HepG2 (cell line): ENCODE measurements at regions not wholly inside any gene's neighbourhood (a gene's known extent, or its start where the extent isn't known, plus 50 kb on each side); places are given as distances from the start of the nearest gene placed in this dataset.

Experiments
- ATAC-seq: fragments of 200-7000 bp; cut with Tn5 transposase; 3 replicates; pipeline ENCODE4 v1.9.1; 2020; ENCODE audit warnings: mild to moderate bottlenecking, moderate library complexity
- BruUV-seq: library from RNA; stranded (reverse); fragments of 400-500 nt; replicated peaks from 2 replicates; lab custom pipeline; 2021; lab: Mats Ljungman, UMichigan
- CTCF ChIA-PET: fragments of 300-600 bp; formaldehyde crosslinking; extraction: SDS; loops from one replicate; lab custom pipeline; 2021; ENCODE audit warnings: low total read pairs, inconsistent platforms, low intra/inter-chr PET ratio; lab: Yijun Ruan, JAX
- POLR2A ChIA-PET: fragments of 350-600 bp; sonication (Branson Sonifier 250); formaldehyde crosslinking; loops from one replicate; lab custom pipeline; 2020; ENCODE audit warnings: antibody characterized with exemption, inconsistent platforms; lab: Yijun Ruan, JAX
- DNase-seq: peaks from one replicate; pipeline ENCODE4 v3.0.0-alpha.2; 2015; ENCODE audit warnings: low spot score
- FAIRE-seq: peaks from 3 replicates; lab custom pipeline; 2011; peaks lifted over from hg19 to GRCh38; lab: Jason Lieb, UNC
- H2AFZ ChIP-seq: one replicate; pipeline ENCODE4 v1.6.1; 2011; ENCODE audit warnings: low read length, inconsistent platforms
- H3K27ac ChIP-seq: fragments of 300-600 bp; 3 replicates; pipeline ENCODE4 v1.8.0; 2011; ENCODE audit warnings: mixed run types, mild to moderate bottlenecking, mixed read lengths, low read length, inconsistent platforms; ENCODE audit not compliant: insufficient read depth; ENCODE audit errors: extremely low read length
- H3K27me3 ChIP-seq, 2 experiments: fragments of 200-600 bp in 1 of 2; 2 replicates in 1 of 2; 3 replicates in 1 of 2; pipeline versions ENCODE4 v1.6.0 to v1.8.0; 2011; ENCODE audit warnings: low read length in 2 of 2, mild to moderate bottlenecking in 2 of 2, moderate library complexity in 2 of 2, inconsistent platforms in 1 of 2; ENCODE audit not compliant: insufficient read depth in 2 of 2, control insufficient read depth in 1 of 2
- H3K36me3 ChIP-seq, 2 experiments: fragments of 200-600 bp in 1 of 2; replicated peaks in 1 of 2; 2 replicates in 1 of 2; 3 replicates in 1 of 2; pipeline versions ENCODE4 v1.5.1 to v1.8.0; 2011; ENCODE audit warnings: low read length in 2 of 2, inconsistent platforms in 1 of 2; ENCODE audit not compliant: insufficient read depth in 2 of 2, control insufficient read depth in 1 of 2
- H3K4me1 ChIP-seq: 2 replicates; pipeline ENCODE4 v1.5.1; 2012; ENCODE audit warnings: low read length, inconsistent platforms; ENCODE audit not compliant: insufficient read depth
- H3K4me2 ChIP-seq: 2 replicates; pipeline ENCODE4 v1.6.0; 2011; ENCODE audit warnings: low read depth, low read length, inconsistent platforms
- H3K4me3 ChIP-seq, 3 experiments: fragments of 200-600 bp in 1 of 3; sonication (generic), shearing (Covaris generic) in 1 of 3; replicated peaks in 1 of 3; 2 replicates each; pipeline ENCODE4 v1.5.1; 2011 to 2016; ENCODE audit warnings: low read length in 3 of 3, inconsistent platforms in 2 of 3, low read depth in 2 of 3, mild to moderate bottlenecking in 2 of 3, control low read depth in 1 of 3, mixed read lengths in 1 of 3; ENCODE audit not compliant: insufficient read depth in 1 of 3
- H3K79me2 ChIP-seq: one replicate; pipeline ENCODE4 v1.6.1; 2011; ENCODE audit warnings: low read length, inconsistent platforms; ENCODE audit not compliant: insufficient read depth
- H3K9ac ChIP-seq: 2 replicates; pipeline ENCODE4 v1.6.0; 2011; ENCODE audit warnings: mild to moderate bottlenecking, low read depth, low read length, inconsistent platforms; ENCODE audit not compliant: insufficient read depth
- H3K9me3 ChIP-seq: 2 replicates; pipeline ENCODE4 v1.5.1; 2012; ENCODE audit warnings: mild to moderate bottlenecking, low read length
- H4K20me1 ChIP-seq: 2 replicates; pipeline ENCODE4 v1.6.0; 2011; ENCODE audit warnings: inconsistent platforms, mild to moderate bottlenecking, low read length, moderate library complexity; ENCODE audit not compliant: insufficient read depth
- CEBPB ChIP-seq: IDR thresholded peaks from 2 replicates; pipeline ENCODE4 v1.6.1; 2011; ENCODE audit warnings: low read depth, low read length, improper control_type of control experiment, borderline replicate concordance
- FLYWCH1 ChIP-seq: sonication (generic); formaldehyde crosslinking; IDR thresholded peaks from 2 replicates; pipeline ENCODE4 v1.8.1; 2023; ENCODE audit warnings: mild to moderate bottlenecking, missing genetic modification reagents
- MAFF ChIP-seq: IDR thresholded peaks from 2 replicates; pipeline ENCODE4 v1.6.1; 2011; ENCODE audit warnings: low read depth, low read length, improper control_type of control experiment
- MAFK ChIP-seq, 2 experiments: IDR thresholded peaks in 1 of 2; conservative IDR thresholded peaks in 1 of 2; 2 replicates each; pipeline ENCODE4 v1.6.1; 2011; ENCODE audit warnings: improper control_type of control experiment in 2 of 2, low read length in 2 of 2
- REPIN1 ChIP-seq: sonication (generic); formaldehyde crosslinking; IDR thresholded peaks from 2 replicates; pipeline ENCODE4 v1.8.0; 2022; ENCODE audit warnings: missing genetic modification reagents, low read depth, mild to moderate bottlenecking, borderline replicate concordance
- XRCC5 ChIP-seq: fragments of 200-400 bp; formaldehyde crosslinking; optimal IDR thresholded peaks from 2 replicates; pipeline ENCODE3; 2017; ENCODE audit warnings: mild to moderate bottlenecking, low read length
- WGBS: methylation state at CpG from one replicate; pipeline ENCODE4 v1.1.6; 2017; ENCODE audit warnings: low lambda C conversion rate; 5-methylcytosine and 5-hydroxymethylcytosine counted together
- in situ Hi-C: cut with HindIII; loops from 2 replicates; pipeline ENCODE4 v1.10.0; 2017; ENCODE audit warnings: low pct_unique_long_range_greater_than_20kb; ENCODE audit not compliant: extremely low pct_ligation_motif_present
- intact Hi-C: fragments of 100-400 bp; cut with micrococcal nuclease; formaldehyde crosslinking; loops from one replicate; pipeline ENCODE4 v1.10.0; 2022; ENCODE audit not compliant: unreplicated experiment

DNA sequence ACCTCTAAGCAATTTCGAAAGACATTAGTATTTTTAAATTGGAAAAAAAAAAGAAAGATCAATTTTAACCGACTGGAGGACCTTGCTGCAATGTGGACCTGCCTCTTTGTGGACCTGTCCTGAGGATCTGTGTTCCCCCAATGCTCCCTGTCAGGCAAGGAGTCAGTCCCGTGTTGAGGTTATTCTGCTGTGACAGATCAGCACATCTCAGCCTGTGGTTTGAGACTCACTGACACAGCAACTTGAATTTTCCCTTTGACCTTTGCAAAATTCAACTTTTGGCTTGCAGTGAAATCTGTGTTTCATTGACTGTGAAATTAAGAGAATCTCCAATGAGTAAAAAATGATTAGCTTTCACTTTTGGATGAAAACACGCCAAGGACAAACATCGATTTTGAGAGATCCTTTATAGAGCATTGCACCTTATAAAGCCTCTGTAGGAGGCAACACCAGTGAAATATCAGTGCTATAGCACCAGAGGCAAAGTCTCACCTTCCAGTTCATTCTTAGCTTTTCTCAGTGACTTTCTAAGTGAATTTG lies 186.9 kb downstream of the GPAT3 start:
- no TSS peak for BruUV-seq
- Histone ChIP-seq H2AFZ (no peak overlapping the region), H3K4me3 (no peak overlapping the region), H4K20me1 (no peaks in the 10 kb centered on the region), H3K36me3 (no peaks in the 10 kb centered on the region), H3K4me2 (no peak overlapping the region), H3K27me3 (peaks cover 0 to 4% of the 10 kb centered on the region in 2 experiments; a peak in 1 of 5 replicates), H3K4me1 (no peaks in the 10 kb centered on the region), H3K9ac (no peak overlapping the region), H3K79me2 (no peaks in the 10 kb centered on the region), H3K9me3 (no peaks in the 10 kb centered on the region), H3K27ac (no peak overlapping the region)
- 10% methylated on average over 5 of the region's 5 CpGs for WGBS
- ChIA-PET POLR2A (no interaction called here), CTCF (no interaction called here)
- no peak for DNase-seq
- ATAC-seq = no peak
- FAIRE-seq = no peak
- TF ChIP-seq MAFK (conservative IDR thresholded peaks at IDR 0.05 in 1 of 2, IDR thresholded peaks at IDR 0.05 in 1 of 2; ENCODE audit: low read length in 2 of 2) (peak; percentile 55 to 61; a peak in 3 of 4 replicates), FLYWCH1 (no peak), MAFF (peak; percentile 61)
- intact Hi-C loops (no loop called here), in situ Hi-C loops (no loop called here)

GRCh38 chr4:83716874-83717273 lies 181.0 kb downstream of the GPAT3 start:
- Histone ChIP-seq H3K4me3 (no peak overlapping the region), H3K9me3 (no peaks in the 10 kb centered on the region), H2AFZ (no peak overlapping the region), H3K27me3 (peaks cover 0 to 4% of the 10 kb centered on the region in 2 experiments; a peak in 1 of 5 replicates), H3K9ac (no peak overlapping the region), H3K4me2 (no peak overlapping the region), H4K20me1 (no peaks in the 10 kb centered on the region), H3K36me3 (no peaks in the 10 kb centered on the region), H3K4me1 (no peaks in the 10 kb centered on the region), H3K79me2 (no peaks in the 10 kb centered on the region), H3K27ac (no peak overlapping the region)
- in situ Hi-C loops (no loop called here), intact Hi-C loops (no loop called here)
- DNase-seq (no peak), ATAC-seq (no peak), FAIRE-seq (no peak)
- BruUV-seq = no TSS peak
- CTCF ChIA-PET = no interaction called here
- TF ChIP-seq REPIN1 (CRISPR knock-in tag) (no peak), XRCC5 (no peak), CEBPB (0 out of 2 replicates have a peak, but pooled peaks have one; percentile 5)
- POLR2A ChIA-PET = no interaction called here
